Glomerular visceral epithelial cell (primary cell): ENCODE measurements at regions not wholly inside any gene's neighbourhood (a gene's known extent, or its start where the extent isn't known, plus 50 kb on each side); places are given as distances from the start of the nearest gene placed in this dataset.
"Not testable (repeated sequence)": the region's sequence is repeated elsewhere in the genome, so short reads cannot be mapped to it uniquely, and the experiment has no call there.

Experiments used
- DNase-seq: peaks from one replicate; pipeline ENCODE4 v3.0.0-alpha.2; 2016; ENCODE audit errors: extremely low spot score

- not testable (repeated sequence) for DNase-seq
Observed at GRCh38 chr18:24624421-24624820, 164.0 kb downstream of the HRH4 start.

DNA sequence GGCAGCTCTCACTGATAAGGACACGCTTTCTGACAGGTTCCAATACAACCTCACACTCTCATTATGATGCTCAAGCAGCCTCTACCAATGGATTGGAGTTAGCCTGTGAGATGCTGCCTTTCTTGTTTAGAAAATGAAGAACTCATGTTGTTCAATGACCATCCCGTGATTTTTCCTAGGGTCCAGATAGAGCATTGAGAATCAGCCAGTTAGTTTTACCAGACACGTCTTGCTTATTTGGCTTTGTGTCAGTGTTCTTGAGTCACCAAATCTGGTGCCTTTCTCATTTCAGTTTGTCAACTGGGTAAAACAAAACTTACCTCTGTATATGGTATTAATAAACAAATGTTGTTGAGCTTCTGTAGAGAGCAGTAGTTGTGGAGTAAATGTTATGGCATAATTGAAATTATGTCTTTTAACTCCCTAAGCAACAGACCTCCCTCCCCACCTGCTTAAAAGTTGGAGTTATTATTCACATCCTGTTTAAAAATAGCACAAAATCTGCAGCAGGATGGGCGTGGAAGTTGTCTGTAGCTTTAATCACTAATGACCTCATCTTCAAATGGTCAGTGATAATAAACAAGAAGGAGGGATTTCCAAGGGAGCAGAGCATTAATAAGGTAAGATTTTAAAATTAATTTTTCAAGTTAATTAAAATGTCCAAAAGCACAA lies 167.3 kb downstream of the HRH4 start:
- no peak for DNase-seq

DNA sequence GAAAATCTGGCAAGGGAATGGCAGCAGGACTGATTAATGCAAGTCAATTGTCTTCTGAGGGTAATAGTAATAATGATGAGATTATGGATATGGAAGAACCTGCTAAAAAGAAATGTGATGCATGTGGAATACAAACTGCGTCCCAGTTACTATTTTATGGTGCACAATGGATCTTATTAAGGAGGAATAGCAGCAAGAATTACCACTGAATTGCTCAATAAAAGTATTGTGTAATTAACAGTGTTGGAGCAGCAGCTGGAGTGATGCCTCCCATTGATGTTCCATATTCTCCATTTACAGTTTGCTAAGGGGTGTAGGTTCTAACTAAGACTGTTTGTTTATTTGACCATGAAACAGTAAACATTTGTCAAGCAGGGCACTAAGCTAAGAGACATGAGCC lies 167.9 kb downstream of the HRH4 start:
- DNase-seq: no peak

- DNase-seq: no peak
Observed at GRCh38 chr18:24629921-24630320, 169.5 kb downstream of the HRH4 start.

- DNase-seq: no peak
Observed at GRCh38 chr18:24630346-24630880, 170.0 kb downstream of the HRH4 start.

DNA sequence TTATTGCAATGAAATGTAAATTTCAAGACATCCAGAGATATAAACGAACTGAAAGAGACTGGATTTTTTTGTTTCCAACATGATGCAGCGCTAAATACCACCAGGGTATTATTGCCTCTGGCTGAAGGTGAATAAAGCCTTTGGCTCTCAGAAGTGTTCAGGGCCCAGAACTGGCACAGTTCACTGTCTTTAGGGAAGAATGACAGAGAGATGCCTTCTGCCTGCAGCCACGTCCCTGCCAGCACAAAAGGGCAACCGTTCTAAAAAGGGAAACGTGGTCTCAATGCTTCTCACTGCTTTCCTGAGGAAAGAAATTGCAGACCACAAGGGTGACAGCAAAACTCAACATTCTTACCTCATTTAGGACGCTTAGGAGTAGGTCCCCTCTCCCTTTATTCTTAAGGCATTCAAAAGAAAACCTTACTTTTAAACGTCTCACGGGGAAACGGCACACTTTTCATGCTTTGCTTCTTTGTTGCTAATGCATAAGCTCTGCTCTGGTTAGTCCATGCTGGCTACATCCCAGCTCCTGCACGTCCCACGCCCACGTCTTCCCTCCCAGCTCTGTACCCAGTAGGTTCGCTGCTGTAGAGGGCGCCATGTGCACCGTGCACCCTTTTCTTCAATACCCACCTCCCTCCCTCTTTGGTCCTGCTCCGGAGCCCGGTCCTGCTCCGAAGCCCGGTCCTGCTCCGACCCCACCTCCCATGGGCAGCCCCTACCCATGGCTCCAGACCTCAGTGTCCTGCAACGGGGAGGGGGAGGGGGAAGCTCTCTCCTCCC lies 171.0 kb downstream of the HRH4 start:
- DNase-seq: no peak

DNA sequence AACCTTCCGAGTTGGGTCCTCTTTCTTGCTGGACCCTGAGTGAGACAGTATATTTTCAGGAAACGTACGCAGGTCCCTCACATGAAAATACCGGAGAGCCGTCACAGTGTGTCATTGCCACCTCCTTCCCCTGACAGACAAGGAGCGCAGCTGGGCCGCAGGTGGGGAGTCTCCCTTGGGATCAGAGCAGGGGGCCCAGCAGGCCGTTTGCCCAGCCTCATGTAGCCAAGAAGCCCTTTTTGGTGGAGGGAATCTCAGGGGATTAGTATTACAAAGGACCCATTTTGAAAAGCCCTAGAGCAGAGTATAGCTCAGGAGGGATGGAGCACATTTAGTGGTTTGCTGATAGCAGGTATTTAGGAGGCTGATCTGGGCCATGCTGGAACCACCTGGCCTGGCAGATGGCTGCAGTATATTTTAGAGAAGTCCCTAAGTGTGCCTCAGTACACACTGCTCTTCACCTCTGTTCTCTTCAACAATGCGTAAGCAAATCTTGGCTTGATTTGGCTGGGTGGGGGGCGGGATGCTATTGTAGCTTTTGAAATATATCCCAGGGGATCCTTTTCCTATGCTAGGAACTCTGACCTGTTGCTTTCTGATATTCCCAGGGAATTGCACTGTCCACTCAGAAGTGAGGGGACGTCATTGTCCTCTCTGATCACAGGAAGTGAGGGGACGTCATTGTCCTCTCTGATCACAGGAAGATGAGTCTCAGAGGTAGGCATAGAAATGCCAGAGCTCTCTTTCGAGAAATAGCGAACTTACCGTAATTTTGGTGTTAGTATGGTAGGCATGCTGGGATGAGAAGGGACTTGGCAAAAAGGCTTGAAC lies 171.9 kb downstream of the HRH4 start:
- DNase-seq: no peak

DNA sequence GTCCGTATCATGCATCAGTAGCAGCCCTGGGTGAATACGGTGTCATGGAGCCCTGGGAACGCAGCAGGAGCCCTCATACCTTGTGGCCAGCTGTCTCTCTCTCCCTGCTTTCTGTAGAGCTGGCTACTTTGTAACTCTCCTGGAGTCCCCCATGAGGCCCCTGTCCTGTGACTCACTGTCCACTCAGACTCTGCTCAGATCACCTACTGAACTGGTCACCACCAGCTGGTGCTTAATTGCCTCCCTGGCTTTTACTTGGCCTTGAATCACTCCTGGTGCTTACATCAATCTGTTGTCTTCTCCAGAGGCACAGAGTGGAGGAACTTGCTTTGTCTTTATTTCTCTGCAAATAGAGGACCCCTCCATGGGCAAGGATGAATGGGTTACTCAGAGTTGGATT lies 172.7 kb downstream of the HRH4 start:
- no peak for DNase-seq

GRCh38 chr18:24649571-24649970 lies 189.1 kb downstream of the HRH4 start:
- DNase-seq: no peak

DNA sequence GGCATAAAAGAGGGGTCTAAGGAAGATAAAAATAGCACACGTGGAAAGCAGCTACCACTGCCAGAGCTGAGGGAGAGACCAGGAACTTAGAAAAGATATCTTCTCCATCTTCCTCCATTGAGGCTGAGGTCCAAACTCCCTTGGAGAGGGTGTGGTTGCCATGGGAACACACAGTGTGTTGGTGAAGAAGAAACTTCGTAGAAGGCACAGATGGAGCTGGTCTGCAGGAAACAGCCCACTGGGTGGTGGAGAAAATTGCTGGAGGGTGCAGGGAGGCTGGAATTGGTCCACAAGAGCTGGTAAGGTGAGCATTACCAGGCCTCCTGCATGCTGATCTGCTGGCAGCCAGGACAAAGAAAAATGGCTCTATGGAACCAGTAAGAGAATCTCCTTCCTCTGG lies 191.0 kb downstream of the HRH4 start:
- DNase-seq: no peak

DNA sequence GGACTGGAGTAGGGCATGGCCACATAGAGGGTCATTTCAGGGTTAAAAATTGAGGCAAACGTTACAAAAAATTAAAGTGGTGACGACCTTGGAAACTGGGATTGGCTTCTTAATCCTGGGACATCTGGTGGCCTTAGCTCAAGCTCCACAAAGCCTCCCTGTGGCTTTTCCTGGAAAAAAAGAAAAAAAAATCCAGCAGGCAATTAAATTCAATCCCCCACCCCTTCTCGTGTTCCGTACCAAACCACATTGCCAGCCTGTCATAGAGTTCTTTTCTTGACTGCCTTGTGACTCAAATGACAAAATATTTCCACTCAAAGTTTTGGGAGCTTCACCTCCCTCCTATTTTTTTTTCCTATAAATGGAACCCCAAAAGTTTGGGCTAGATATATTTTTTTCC lies 195.6 kb downstream of the HRH4 start:
- DNase-seq: no peak

DNA sequence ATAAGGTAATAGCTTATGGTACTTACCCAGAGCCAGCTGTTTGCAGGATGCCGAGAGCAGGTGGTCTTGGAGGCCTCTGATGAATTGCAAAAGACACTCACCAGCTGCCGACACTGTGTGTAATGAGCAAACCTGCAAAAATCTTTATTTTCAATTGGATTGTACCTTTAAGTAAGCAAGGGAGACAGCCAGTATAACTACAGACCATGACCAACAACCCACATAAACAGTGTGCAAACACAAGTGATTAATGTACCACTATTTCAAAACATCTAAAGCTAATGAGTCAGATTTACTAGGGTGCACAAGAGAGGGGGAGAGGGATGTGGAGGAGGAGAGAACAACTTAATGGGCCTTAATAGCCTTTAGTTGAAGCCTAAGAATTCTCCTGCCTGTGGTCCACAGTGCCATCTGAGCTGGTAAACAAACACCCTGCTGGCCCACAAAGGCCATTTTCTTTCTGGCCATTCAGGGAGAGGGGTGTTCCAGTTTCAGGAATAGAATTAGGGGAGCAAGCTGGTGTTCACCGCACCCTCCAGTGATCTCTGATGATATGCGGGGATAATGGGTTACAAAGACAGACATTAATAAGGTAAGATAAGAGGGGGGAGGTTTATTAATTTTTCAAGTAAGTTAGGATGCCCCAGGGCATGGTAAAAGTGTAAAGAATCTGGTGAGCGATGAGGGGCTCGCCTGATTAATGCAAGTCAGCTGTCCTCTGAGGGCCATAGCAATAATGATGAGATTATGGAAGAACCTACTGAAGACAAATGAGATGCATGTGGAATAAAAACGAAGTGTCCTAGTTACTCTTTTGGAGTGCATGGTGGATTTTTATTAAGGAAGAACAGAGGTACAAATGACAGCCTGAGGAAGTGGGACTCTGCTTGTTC lies 196.4 kb downstream of the HRH4 start:
- DNase-seq: no peak

DNA sequence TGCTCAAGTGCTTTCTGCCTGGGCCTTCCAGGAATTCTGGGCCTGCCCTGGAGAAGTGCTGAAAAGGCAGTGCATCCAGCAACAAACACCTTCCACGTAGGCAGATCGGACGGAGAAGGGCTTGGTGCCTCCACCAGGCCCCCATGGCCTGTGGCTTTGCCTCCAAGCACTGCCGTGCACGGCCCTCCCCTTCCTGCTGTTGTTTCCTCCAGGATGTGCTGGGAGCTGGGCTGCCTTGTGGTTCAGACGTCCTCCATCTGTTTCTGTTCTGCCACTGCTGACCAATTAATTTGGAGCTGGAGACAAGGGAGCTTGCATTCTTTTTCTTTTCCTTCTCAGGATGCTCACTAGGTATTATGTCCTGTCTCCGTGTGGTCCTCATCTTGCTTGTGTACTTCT lies 197.0 kb downstream of the HRH4 start:
- no peak for DNase-seq

GRCh38 chr18:24658302-24658701 lies 197.9 kb downstream of the HRH4 start:
- no peak for DNase-seq

- no peak for DNase-seq
Observed at GRCh38 chr18:24659827-24660720, 199.6 kb downstream of the HRH4 start.

GRCh38 chr18:24660956-24661355 lies 200.5 kb downstream of the HRH4 start:
- no peak for DNase-seq

- DNase-seq: no peak
Observed at GRCh38 chr18:24662412-24662821, 202.0 kb downstream of the HRH4 start.

DNA sequence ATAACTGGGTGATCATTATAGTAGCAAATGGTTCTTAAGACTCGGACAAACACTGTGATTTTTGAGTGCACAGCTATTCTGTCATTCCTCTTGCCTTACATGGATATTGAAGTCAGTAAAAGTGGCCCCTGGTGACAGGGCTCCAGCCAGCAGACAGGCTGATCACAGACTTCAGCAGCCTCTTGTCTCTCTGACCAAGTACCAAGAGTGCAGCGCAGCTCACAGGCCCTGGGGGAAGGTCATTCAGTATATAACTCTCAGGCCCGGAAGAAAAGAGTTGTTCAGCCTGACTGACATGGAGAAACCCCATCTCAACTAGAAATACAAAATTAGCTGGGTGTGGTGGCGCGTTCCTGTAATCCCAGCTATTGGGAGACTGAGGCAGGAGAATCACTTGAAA lies 202.6 kb downstream of the HRH4 start:
- no peak for DNase-seq

DNA sequence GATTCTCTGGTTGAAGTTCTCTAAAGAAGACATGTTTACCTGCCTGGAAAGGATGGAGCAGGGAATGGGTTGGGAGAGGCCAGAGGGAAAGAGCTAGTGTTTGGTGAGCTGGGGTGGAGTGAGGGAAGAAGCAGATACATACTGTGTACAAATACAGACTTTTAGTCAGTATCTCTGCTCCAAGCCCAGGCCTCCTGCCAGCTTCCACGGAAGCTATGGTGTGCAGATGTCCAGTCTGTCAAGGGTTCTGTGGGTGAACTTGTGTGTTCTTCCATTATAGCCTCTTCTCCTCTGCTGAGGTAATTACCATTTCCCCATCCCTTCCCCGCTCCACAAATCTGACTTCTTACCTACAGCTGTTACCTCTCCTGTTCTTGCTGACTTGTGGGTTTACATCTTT lies 208.6 kb downstream of the HRH4 start:
- DNase-seq: no peak

DNA sequence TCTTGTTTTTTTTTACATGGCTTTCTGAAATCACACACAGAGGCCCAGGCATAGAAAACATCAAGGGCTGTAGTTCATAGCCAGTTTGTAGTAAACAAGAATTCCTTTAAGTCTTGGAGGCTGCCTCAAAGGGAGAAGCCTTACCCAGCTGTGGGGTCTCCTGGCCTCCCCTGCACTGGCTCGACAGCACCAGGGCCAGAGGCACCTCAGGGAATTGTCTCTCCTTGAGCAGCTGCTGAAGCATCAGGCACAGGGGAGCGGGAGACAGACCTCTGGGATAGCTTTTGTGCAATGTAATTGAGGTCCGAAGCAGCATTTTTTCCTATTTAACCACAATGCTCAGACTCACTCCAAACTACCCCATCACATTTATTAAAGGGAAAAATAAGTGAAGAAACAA lies 209.1 kb downstream of the HRH4 start:
- no peak for DNase-seq
